ENCODE measurements at regions not wholly inside any gene's neighbourhood (a gene's known extent, or its start where the extent isn't known, plus 50 kb on each side); places are given as distances from the start of the nearest gene placed in this dataset.
A peak's percentile ranks its signal among the peaks of the same experiment; 100 is the strongest.
"Not testable (repeated sequence)": the region's sequence is repeated elsewhere in the genome, so short reads cannot be mapped to it uniquely, and the experiment has no call there.

GRCh38 chr15:66964791-66965190, 100.6 kb upstream of the SMAD3 start:
- DNase-seq (ENCODE audit: low read depth), result no peak

DNA sequence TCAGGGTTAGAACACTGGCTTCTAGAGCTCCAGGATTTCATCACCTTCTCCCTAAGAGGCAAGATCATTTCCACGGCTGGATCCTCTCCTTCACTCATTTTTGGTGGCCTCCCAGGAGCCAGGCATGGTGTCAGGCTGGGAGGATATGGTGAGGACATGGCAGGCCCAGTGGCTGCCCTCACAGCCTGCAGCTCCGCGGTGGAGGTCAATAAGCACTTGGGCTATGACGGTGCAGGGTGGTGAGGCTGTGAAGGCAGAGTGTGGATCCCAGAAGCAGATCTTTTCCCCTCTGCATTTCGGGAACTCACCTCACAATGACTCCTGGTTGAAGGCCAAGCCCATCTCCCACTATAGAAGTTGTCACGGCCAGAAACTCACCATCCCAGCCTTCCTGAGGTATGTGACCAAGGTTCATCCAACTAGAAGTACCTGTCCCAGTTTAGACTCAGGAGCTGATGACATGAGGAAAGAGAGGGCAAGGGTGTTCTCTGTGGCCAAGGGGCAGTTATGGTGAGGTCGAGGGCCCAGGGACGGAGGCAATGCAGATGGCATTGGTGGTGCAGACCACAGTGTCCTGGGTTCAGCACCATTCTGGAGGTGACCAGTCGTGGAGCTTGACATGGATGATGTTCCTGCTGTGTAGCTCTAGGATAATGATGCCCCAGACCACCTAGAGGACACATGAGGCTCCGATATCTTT, 100.1 kb upstream of the SMAD3 start:
- DNase-seq (ENCODE audit: low read depth), result no peak

DNA sequence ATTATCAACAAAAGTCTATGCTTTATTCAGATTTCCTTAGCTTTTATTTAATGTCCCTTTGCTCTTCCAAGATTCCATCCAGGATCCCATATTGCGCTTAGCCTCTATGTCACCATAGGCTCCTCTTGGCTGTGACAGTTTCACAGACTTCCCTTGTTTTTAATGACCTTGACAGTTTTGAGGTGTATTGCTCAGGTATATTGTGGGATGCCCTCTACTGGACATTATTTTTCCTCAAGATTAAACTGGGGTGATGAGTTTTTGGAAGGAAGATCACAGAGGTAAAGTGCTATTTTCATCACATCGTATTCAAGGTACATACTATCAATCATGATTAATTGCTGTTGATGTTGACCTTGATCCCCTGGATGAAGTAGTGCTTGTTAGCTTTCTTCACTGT, 99.1 kb upstream of the SMAD3 start:
- no peak for DNase-seq (ENCODE audit: low read depth)

GRCh38 chr15:66968806-66969596, 96.4 kb upstream of the SMAD3 start:
- DNase-seq (ENCODE audit: low read depth), result no peak

DNA sequence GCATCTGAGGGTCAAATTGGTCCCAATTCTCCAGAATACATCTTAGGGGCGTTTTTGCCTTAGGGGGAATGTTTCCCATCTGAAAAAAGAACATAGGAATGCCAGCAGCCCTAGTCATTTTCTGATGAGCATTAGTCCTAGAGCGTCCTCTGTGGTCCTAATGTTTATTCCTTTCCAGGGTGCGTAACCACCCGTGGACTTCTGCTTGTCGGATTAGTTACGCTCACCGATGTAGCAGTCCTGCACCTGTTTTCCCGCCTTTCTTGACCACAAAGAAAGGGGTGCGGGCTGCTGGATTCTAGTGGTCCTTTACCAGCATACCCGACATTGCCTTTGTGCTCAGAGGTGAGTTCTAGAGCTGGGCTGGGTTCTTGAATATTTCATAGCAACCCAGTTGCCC, 91.3 kb upstream of the SMAD3 start:
- DNase-seq (ENCODE audit: low read depth), result not testable (repeated sequence)

GRCh38 chr15:66976106-66976640, 89.2 kb upstream of the SMAD3 start:
- DNase-seq (ENCODE audit: low read depth), result not testable (repeated sequence)

DNA sequence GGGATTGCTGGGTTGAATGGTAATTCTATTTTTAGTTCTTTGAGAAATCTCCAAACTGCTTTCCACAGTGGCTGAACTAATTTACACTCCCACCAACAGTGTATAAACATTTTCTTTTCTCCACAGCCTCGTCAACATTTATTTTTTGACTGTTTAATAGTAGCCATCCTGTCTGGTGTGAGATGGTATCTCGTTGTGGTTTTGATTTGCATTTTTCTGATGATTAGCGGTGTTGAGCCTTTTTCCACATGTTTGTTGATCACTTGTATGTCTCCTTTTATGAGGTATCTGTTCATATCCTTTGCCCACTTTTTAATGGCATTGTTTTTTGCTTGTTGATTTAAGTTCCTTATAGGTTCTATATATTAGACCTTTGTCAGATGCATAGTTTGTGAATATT, 85.1 kb upstream of the SMAD3 start:
- DNase-seq (ENCODE audit: low read depth), result not testable (repeated sequence)

DNA sequence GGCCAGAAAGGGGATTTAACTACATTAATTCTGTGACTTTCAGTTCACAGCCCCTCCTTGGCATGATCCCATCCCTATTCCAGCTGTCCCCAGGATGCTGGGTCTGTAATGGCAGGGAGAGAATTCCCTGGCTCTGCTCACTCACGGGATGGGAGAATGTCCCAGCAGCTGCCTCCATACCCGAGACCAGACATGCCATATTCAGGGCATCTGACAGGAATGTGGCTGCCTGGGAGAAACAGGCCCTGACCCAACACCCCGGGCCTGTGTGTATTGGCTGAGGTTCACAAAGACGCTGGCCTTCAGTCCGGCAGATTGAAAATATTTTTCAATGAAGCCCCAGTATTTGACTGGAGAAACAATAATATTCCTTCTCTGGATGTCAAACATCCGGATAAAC, 83.6 kb upstream of the SMAD3 start:
- no peak for DNase-seq (ENCODE audit: low read depth)

DNA sequence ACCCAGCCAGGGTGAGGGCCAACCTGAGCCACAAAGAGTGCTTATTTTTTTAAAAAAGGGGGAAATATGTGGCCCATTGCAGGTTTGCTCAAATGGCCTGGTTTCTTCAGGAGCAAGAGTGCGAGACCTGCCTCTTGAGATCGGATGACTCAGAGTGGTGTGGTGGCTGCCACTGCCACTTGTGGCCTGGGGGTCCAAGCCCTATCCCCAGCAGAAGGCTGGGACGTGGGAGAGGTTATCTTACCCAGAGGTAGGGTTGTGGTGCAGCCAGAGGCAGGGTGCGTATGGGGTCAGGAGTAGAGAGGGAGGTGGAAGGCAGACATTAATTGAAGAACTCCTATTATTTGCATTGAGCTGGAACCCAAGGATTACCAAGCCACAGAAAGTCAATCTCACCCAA, 83.2 kb upstream of the SMAD3 start:
- no peak for DNase-seq (ENCODE audit: low read depth)

- no peak for DNase-seq (ENCODE audit: low read depth)
Measured at GRCh38 chr15:66982816-66983215, 82.6 kb upstream of the SMAD3 start.

DNA sequence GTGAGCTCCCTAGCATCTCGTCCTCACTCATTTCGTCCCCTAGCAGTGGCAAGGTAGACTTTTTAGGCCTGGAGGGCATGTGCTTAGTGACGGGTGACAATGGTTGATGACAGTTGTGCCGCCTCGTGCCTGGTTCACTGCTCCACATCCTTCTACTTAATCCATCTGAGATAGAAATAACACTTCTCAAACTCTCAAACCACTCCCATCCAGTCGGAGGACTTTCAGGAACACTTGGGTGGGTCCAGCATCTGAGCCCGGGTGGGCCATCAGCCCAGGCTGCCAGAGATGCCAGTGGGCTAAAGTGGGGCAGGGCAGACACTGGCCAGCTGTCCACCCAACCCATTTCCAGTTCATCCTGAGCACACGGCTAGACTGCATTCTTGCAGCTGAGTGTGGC, 79.7 kb upstream of the SMAD3 start:
- no peak for DNase-seq (ENCODE audit: low read depth)

- no peak for DNase-seq (ENCODE audit: low read depth)
Measured at GRCh38 chr15:66986951-66987350, 78.5 kb upstream of the SMAD3 start.

DNA sequence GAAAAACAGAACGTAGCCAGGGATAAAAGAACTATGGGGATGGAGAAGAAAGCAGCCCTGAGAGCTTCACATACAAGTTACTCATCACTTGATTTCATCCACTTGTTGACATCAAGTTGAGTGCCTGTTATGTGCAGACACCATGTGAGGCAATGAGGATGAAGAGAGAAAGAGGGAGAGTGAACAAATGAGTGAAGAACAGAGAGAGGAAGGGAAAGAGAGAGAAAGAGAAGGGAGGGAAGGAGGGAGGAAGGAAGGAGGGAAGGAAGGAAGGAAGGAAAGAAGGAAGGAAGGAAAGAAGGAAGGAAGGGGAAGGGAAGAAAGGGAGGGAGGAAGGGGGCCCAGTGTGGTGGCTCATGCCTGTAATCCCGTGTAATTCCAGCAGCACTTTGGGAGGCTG, 72.3 kb upstream of the SMAD3 start:
- DNase-seq (ENCODE audit: low read depth), result no peak

GRCh38 chr15:66993874-66994696, 71.3 kb upstream of the SMAD3 start:
- DNase-seq (ENCODE audit: low read depth), result no peak

DNA sequence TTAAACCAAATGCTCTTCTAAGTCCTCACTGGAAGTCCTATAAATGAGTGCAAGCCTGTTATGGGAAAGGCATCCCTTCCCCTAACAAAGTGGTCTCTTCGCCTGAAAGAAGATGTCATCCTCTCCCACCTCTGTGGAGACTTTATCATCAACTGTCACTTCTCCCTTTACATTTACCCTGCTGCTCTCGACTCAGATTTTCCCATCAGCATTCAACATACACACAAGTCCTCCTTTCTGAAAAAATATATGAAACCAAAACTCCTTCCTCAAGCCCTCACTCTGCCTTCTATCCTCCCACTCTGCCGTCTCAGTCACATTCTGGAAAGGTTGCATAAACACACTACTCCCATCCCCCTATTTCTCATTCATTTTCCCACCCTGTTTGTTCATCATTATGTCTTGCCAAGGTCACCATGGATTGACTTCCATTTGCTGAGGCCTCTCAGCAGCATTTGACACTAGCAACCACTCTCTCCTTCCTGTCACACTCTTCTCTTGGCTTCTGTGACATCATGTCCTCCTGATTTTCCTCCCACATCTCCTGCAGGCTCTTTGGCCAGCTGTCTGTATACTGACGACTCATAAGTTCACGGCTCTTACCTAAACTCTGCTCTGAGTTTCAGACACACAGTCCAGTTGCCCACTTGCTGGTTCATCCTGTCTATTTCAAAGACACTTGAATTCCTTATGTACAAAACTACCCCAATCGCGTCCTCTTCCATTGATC, 70.3 kb upstream of the SMAD3 start:
- no peak for DNase-seq (ENCODE audit: low read depth)

DNA sequence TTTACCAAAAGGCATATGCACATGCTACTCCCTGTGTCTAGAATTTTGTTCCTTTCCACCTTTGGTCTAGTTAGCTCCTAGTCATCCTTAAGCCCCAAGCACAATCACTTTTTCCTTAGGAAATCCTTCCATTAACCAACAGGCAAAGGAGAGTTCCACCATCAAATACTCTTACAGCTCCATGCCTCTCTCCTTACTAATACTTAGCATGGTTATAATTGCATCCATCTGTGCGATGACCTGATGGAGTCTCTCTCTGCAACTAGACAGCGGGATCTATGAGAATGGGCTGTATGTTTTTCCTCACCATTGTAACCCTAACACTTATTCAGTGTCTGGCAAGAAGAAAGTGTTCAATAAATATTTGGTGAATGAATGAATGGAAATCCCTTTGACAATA, 69.3 kb upstream of the SMAD3 start:
- no peak for DNase-seq (ENCODE audit: low read depth)

DNA sequence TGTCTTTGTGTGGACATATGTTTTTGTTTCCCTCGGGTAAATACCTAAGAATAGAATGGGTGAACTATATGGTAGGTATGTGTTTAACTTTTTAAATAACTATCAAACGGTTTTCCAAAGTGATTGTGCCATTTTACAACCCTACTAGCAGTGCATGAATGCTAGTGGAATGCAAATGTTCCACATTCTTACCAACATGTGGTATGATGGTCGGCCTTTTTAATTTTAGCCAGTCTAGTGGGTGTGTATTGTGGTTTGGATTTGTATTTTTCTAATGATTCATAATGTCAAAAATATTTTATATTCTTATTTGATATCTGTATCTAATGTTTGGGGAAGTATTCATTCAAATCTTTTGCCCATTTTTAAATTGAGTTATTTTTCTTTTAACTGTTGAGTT, 68.2 kb upstream of the SMAD3 start:
- peak; percentile 82 for DNase-seq (ENCODE audit: low read depth)

- not testable (repeated sequence) for DNase-seq (ENCODE audit: low read depth)
Measured at GRCh38 chr15:66998234-66998633, 67.2 kb upstream of the SMAD3 start.

DNA sequence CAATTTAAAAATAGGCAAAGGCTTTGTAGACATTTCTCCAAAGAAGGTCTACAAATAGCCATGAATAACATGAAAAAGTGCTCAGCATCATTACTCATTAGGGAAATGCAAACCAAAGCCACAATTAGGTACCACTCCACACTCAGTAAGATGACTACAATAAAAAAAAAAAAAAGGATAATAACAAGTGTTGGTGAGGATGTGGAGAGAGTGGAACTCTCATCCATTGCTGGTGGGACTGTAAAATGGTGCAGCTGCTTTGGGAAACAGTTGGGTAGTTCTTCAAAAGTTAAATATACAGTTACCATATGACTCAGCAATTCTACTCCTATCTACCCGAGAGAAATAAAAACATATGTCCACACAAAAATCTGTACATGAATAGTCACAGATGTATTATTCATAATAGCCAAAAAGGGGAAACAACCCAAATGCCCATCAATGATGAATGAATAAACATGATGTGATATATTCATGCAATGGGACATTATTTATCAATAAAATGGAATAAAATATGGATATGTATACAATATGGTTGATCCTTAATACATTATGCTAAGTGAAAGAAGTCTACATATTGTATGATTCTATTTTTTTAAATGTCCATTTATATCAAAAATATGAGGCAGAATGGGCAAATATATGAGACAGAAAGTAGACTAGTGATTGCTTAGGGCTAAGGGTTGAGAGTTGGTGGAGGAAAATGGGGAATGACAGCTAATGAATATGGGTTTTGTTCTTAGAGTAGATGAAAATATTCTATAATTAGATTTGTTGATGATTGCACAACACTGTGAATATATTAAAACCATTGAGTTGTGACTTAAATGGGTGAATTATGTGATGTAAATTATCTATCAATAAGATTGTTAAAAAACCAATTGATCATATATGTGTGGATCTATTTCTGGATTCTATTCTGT, 66.1 kb upstream of the SMAD3 start:
- no peak for DNase-seq (ENCODE audit: low read depth)

GRCh38 chr15:67000896-67001295, 64.5 kb upstream of the SMAD3 start:
- no peak for DNase-seq (ENCODE audit: low read depth)

DNA sequence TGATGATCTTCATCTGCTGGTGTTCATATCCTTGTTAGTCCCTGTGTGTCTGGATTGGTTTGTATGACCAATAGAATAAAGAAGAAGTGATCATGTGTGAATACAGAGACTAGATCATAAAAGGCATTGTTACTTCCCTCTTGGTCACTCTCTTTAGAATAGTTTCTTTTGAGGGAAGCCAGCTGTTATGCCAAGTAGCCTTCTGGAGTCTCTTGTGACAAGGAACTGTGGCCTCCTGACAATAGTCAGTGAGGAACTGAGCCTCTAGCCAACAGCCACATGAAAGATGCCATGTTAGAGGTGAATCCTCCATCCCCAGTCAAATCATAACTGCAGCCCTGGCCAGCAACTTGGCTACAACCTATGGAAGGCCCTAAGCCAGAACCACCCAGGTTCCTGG, 63.0 kb upstream of the SMAD3 start:
- no peak for DNase-seq (ENCODE audit: low read depth)

Data from GM04503 (cell line).